ENCODE measurements at regions not wholly inside any gene's neighbourhood (a gene's known extent, or its start where the extent isn't known, plus 50 kb on each side); places are given as distances from the start of the nearest gene placed in this dataset.
"Not testable (repeated sequence)": the region's sequence is repeated elsewhere in the genome, so short reads cannot be mapped to it uniquely, and the experiment has no call there.

GRCh38 chr10:23512355-23513058 is 73.6 kb downstream of the OTUD1 start:
- ChIA-PET CTCF (no interaction called here), POLR2A (no interaction called here)
- TF ChIP-seq POLR2AphosphoS5 (IDR thresholded peaks at IDR 0.05; ENCODE audit: low read depth, low read length), result no peak
- TF ChIP-seq SIN3A (IDR thresholded peaks at IDR 0.05; ENCODE audit: borderline replicate concordance, insufficient read depth, low read depth, low read length), result no peak
- TF ChIP-seq CTCF (IDR thresholded peaks at IDR 0.05), result no peak
- TF ChIP-seq TCF7L2 (IDR thresholded peaks at IDR 0.05; ENCODE audit: low read depth, low read length), result no peak
- TF ChIP-seq REST (IDR thresholded peaks at IDR 0.05; ENCODE audit: insufficient read depth in 1 of 2, low read depth in 2 of 2, low read length in 1 of 2), result no peak
- Histone ChIP-seq H3K4me1 (ENCODE audit: control insufficient read depth, insufficient read depth, low read length) (no peaks in the 10 kb centered on the region), H3K4me3 (ENCODE audit: low read depth in 2 of 2, low read length in 2 of 2) (no peak overlapping the region), H3K27ac (ENCODE audit: low read length) (no peak overlapping the region), H3K27me3 (ENCODE audit: control insufficient read depth, insufficient read depth, low read length) (no peaks in the 10 kb centered on the region), H3K36me3 (ENCODE audit: control insufficient read depth, insufficient read depth, low read length) (no peaks in the 10 kb centered on the region), H3K9me3 (ENCODE audit: control insufficient read depth, insufficient read depth, low read depth, low read length) (no peaks in the 10 kb centered on the region)
- no peak for ATAC-seq
- intact Hi-C loops (cut with micrococcal nuclease; ENCODE audit: unreplicated experiment) (no loop called here), in situ Hi-C loops (cut with HindIII; ENCODE audit: low pct_unique_long_range_greater_than_20kb, low sequenced_read_pairs) (no loop called here)
- no TSS peak for BruUV-seq (replicated peaks)
- DNase-seq (ENCODE audit: low read depth, low spot score), result no peak

GRCh38 chr10:23513621-23514020 is 74.7 kb downstream of the OTUD1 start:
- H3K27ac ChIP-seq (ENCODE audit: low read length); H3K27me3 ChIP-seq (ENCODE audit: control insufficient read depth, insufficient read depth, low read length); H3K9me3 ChIP-seq (ENCODE audit: control insufficient read depth, insufficient read depth, low read depth, low read length); intact Hi-C loops (cut with micrococcal nuclease; ENCODE audit: unreplicated experiment); H3K36me3 ChIP-seq (ENCODE audit: control insufficient read depth, insufficient read depth, low read length); H3K4me1 ChIP-seq (ENCODE audit: control insufficient read depth, insufficient read depth, low read length); in situ Hi-C loops (cut with HindIII; ENCODE audit: low pct_unique_long_range_greater_than_20kb, low sequenced_read_pairs); ATAC-seq; H3K4me3 ChIP-seq (ENCODE audit: low read depth in 2 of 2, low read length in 2 of 2); DNase-seq (ENCODE audit: low read depth, low spot score); BruUV-seq (replicated peaks); POLR2A ChIA-PET: not testable (repeated sequence)
- CTCF ChIA-PET, result interaction anchor here (0.7 kb wide), 1 partner anchor 266 kb away, joined by 3 read pairs; no protein-coding TSS in a partner anchor

GRCh38 chr10:23514321-23514720 is 75.4 kb downstream of the OTUD1 start:
- Histone ChIP-seq H3K36me3 (ENCODE audit: control insufficient read depth, insufficient read depth, low read length) (no peaks in the 10 kb centered on the region), H3K27ac (ENCODE audit: low read length) (no peak overlapping the region), H3K4me3 (ENCODE audit: low read depth in 2 of 2, low read length in 2 of 2) (no peak overlapping the region), H3K4me1 (ENCODE audit: control insufficient read depth, insufficient read depth, low read length) (no peaks in the 10 kb centered on the region), H3K27me3 (ENCODE audit: control insufficient read depth, insufficient read depth, low read length) (no peaks in the 10 kb centered on the region), H3K9me3 (ENCODE audit: control insufficient read depth, insufficient read depth, low read depth, low read length) (no peaks in the 10 kb centered on the region)
- CTCF ChIA-PET, result no interaction called here
- in situ Hi-C loops (cut with HindIII; ENCODE audit: low pct_unique_long_range_greater_than_20kb, low sequenced_read_pairs), result no loop called here
- intact Hi-C loops (cut with micrococcal nuclease; ENCODE audit: unreplicated experiment), result no loop called here
- POLR2A ChIA-PET, result no interaction called here
- TF ChIP-seq CTCF (IDR thresholded peaks at IDR 0.05), result no peak
- no peak for TF ChIP-seq REST (IDR thresholded peaks at IDR 0.05; ENCODE audit: insufficient read depth in 1 of 2, low read depth in 2 of 2, low read length in 1 of 2)
- no peak for TF ChIP-seq POLR2AphosphoS5 (IDR thresholded peaks at IDR 0.05; ENCODE audit: low read depth, low read length)
- TF ChIP-seq TCF7L2 (IDR thresholded peaks at IDR 0.05; ENCODE audit: low read depth, low read length), result no peak
- no TSS peak for BruUV-seq (replicated peaks)
- DNase-seq (ENCODE audit: low read depth, low spot score) (no peak), ATAC-seq (no peak)
